IPS DF 6.9 (cell line): ENCODE measurements at regions not wholly inside any gene's neighbourhood (a gene's known extent, or its start where the extent isn't known, plus 50 kb on each side); places are given as distances from the start of the nearest gene placed in this dataset.

ENCODE experiments used
- DNase-seq: peaks from one replicate; pipeline ENCODE4 v3.0.0-alpha.2; 2013; ENCODE audit warnings: low read depth, low spot score
- H3K27ac ChIP-seq: one replicate; pipeline ENCODE4 v1.5.1; 2013; ENCODE audit warnings: low read length, control low read depth
- H3K27me3 ChIP-seq: 2 replicates; pipeline ENCODE4 v1.6.1; 2013; ENCODE audit warnings: mild to moderate bottlenecking, low read length; ENCODE audit not compliant: control insufficient read depth, insufficient read depth
- H3K36me3 ChIP-seq: 2 replicates; pipeline ENCODE4 v1.6.1; 2013; ENCODE audit warnings: low read length; ENCODE audit not compliant: control insufficient read depth, insufficient read depth
- H3K4me1 ChIP-seq: 2 replicates; pipeline ENCODE4 v1.6.1; 2013; ENCODE audit warnings: low read length; ENCODE audit not compliant: control insufficient read depth, insufficient read depth
- H3K4me3 ChIP-seq: 2 replicates; pipeline ENCODE4 v1.5.1; 2013; ENCODE audit warnings: mild to moderate bottlenecking, low read length
- H3K9me3 ChIP-seq: 2 replicates; pipeline ENCODE4 v1.6.1; 2013; ENCODE audit warnings: low read length, inconsistent platforms; ENCODE audit not compliant: control insufficient read depth, insufficient read depth
- WGBS: extraction: QIAGEN DNeasy Blood & Tissue Kit; methylation state at CpG from one replicate; pipeline ENCODE4 v1.1.7; 2013; ENCODE audit warnings: mixed read lengths, missing lambda C conversion rate; ENCODE audit not compliant: insufficient read length, insufficient coverage; 5-methylcytosine and 5-hydroxymethylcytosine counted together

GRCh38 chr11:127252321-127252720 lies 251.8 kb upstream of the KIRREL3 start:
- Histone ChIP-seq H3K9me3 (no peaks in the 10 kb centered on the region; the same call in 1 of the 2 replicates), H3K4me3 (no peak overlapping the region), H3K27me3 (no peaks in the 10 kb centered on the region), H3K27ac (no peak overlapping the region), H3K4me1 (no peaks in the 10 kb centered on the region), H3K36me3 (no peaks in the 10 kb centered on the region)
- no peak for DNase-seq
- no CpG with 5 or more reads among the region's 3 CpGs for WGBS

- Histone ChIP-seq H3K36me3 (no peaks in the 10 kb centered on the region), H3K4me1 (peaks cover 1% of the 10 kb centered on the region; the same call in 1 of the 2 replicates), H3K4me3 (no peak overlapping the region), H3K9me3 (no peaks in the 10 kb centered on the region), H3K27ac (no peak overlapping the region), H3K27me3 (no peaks in the 10 kb centered on the region)
- DNase-seq: no peak
- WGBS: no CpG with 5 or more reads among the region's 4 CpGs
Observed at GRCh38 chr11:127249576-127249975, 249.0 kb upstream of the KIRREL3 start.

- Histone ChIP-seq H3K4me1 (peaks cover 1% of the 10 kb centered on the region; the same call in 1 of the 2 replicates), H3K4me3 (no peak overlapping the region), H3K27me3 (no peaks in the 10 kb centered on the region), H3K27ac (no peak overlapping the region), H3K36me3 (no peaks in the 10 kb centered on the region), H3K9me3 (no peaks in the 10 kb centered on the region)
- no CpG with 5 or more reads among the region's 3 CpGs for WGBS
- DNase-seq: no peak
Observed at GRCh38 chr11:127248476-127248875, 247.9 kb upstream of the KIRREL3 start.

DNA sequence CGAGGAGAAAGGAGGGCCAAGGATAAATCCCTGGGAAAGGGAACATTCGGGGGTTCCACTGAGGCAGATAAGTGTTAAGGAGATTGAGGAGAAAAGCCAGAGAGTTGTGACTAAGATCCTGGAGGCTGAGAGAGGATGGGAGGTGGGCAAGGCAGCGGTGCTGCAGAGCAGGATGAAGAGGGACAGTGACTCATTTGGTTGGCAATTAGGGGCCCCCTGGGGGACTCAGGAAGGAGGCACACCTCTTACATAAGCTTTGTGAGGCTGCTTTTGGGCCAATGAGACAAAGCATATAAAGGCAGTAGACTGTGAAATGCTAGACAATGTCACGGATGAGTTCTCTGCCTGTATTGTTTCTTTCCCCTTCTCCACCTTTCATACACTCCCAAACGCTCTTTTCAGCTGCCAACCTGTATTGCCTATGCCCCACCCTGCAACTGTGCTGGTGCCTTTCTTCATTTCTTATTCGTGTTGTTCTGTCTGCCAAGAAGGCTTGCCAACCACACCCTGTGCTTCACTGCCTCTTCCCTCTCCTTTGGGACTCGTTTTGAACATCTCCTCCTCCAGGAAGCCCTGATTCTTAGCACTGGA lies 246.8 kb upstream of the KIRREL3 start:
- DNase-seq: no peak
- Histone ChIP-seq H3K4me1 (peaks cover 1% of the 10 kb centered on the region; the same call in 1 of the 2 replicates), H3K4me3 (no peak overlapping the region), H3K9me3 (no peaks in the 10 kb centered on the region), H3K36me3 (no peaks in the 10 kb centered on the region), H3K27me3 (no peaks in the 10 kb centered on the region), H3K27ac (no peak overlapping the region)
- no CpG with 5 or more reads among the region's 7 CpGs for WGBS

- H3K4me1 ChIP-seq: peaks cover 3% of the 10 kb centered on the region
- no peak for DNase-seq
- no peaks in the 10 kb centered on the region for H3K9me3 ChIP-seq
- no peaks in the 10 kb centered on the region for H3K36me3 ChIP-seq
- H3K4me3 ChIP-seq: no peak overlapping the region
- no CpG with 5 or more reads among the region's 2 CpGs for WGBS
- no peaks in the 10 kb centered on the region for H3K27me3 ChIP-seq
- H3K27ac ChIP-seq: no peak overlapping the region
Observed at GRCh38 chr11:127242676-127243075, 242.1 kb upstream of the KIRREL3 start.

DNA sequence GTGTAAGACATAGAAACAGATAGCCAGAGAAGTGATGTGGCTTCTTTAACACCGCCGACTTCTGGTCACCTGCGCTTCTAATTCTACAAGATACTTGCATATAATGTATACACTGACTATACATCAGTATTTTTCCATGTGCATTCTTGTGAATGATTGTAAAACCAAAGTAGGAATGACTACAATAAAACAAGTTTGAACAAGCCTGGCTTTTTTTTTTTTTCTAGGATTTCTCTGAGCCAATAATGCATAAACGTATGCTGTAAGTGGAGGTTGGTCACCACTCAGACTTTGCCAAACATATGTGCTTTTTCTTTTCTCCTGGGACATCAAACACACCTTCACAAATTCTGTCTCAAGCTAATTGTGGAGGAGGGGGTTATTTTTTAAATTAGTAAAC lies 237.8 kb upstream of the KIRREL3 start:
- no peak for DNase-seq
- H3K27ac ChIP-seq: no peak overlapping the region
- H3K4me1 ChIP-seq: peaks cover 2% of the 10 kb centered on the region; the same call in 1 of the 2 replicates
- H3K27me3 ChIP-seq: no peaks in the 10 kb centered on the region
- no peaks in the 10 kb centered on the region for H3K9me3 ChIP-seq
- WGBS: no CpG with 5 or more reads among the region's 4 CpGs
- no peaks in the 10 kb centered on the region for H3K36me3 ChIP-seq
- no peak overlapping the region for H3K4me3 ChIP-seq

GRCh38 chr11:127236776-127237175 lies 236.2 kb upstream of the KIRREL3 start:
- Histone ChIP-seq H3K27me3 (no peaks in the 10 kb centered on the region), H3K4me3 (no peak overlapping the region), H3K9me3 (no peaks in the 10 kb centered on the region), H3K27ac (no peak overlapping the region), H3K36me3 (no peaks in the 10 kb centered on the region), H3K4me1 (no peaks in the 10 kb centered on the region)
- DNase-seq: no peak
- no CpG with 5 or more reads among the region's 1 CpG for WGBS

DNA sequence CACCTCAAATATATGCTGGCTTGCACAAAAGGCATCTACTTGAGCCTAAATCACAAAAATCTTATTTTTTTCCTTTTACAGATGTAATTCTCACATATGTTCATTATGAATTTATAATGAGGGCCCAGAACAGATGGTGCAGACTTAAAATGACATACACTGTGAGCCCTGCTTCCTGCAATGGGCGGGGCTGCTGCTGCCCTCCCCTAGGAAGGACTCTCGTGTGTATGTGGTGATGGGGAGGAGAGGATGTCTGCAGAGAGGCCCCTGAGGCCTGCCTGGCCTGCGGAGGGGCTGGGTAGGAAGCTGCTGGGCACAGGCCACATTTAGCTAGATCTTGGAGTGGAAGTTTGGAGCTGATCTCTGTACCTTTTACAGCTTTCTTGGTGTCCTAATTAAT lies 233.4 kb upstream of the KIRREL3 start:
- no peaks in the 10 kb centered on the region for H3K9me3 ChIP-seq
- H3K27ac ChIP-seq: no peak overlapping the region
- H3K4me3 ChIP-seq: no peak overlapping the region
- no peaks in the 10 kb centered on the region for H3K36me3 ChIP-seq
- H3K27me3 ChIP-seq: no peaks in the 10 kb centered on the region
- H3K4me1 ChIP-seq: no peaks in the 10 kb centered on the region
- no CpG with 5 or more reads among the region's 3 CpGs for WGBS
- DNase-seq: no peak

DNA sequence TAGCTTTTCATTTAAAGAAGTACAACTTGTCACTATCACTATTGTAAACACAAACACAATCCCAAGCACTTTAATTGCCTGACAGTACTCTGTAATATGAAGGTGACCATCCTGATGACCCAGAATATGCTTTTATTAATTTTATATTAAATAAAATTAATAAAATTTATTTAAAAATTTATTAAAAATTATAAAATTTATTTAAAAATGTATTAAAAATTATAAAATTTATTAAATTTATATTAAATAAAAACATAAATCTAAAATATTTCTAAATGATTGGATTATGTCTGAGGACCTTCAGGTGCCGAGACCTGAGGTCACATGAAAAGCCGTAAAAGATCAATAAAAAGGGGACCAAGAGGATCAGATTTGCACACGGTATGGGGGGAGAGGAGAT lies 229.8 kb upstream of the KIRREL3 start:
- no CpG with 5 or more reads among the region's 3 CpGs for WGBS
- DNase-seq: no peak

GRCh38 chr11:127226949-127227348 lies 226.4 kb upstream of the KIRREL3 start:
- Histone ChIP-seq H3K4me3 (no peak overlapping the region), H3K9me3 (no peaks in the 10 kb centered on the region), H3K36me3 (no peaks in the 10 kb centered on the region), H3K27me3 (no peaks in the 10 kb centered on the region), H3K4me1 (no peaks in the 10 kb centered on the region), H3K27ac (no peak overlapping the region)
- DNase-seq: no peak
- WGBS: no CpG with 5 or more reads among the region's 2 CpGs

More for the DNA sequence above, 229.8 kb upstream of the KIRREL3 start:
- Histone ChIP-seq H3K4me1 (no peaks in the 10 kb centered on the region), H3K27me3 (no peaks in the 10 kb centered on the region), H3K36me3 (no peaks in the 10 kb centered on the region), H3K27ac (no peak overlapping the region), H3K9me3 (no peaks in the 10 kb centered on the region), H3K4me3 (no peak overlapping the region)

GRCh38 chr11:127226380-127226779 lies 225.8 kb upstream of the KIRREL3 start:
- H3K27ac ChIP-seq: no peak overlapping the region
- H3K4me3 ChIP-seq: no peak overlapping the region
- H3K27me3 ChIP-seq: no peaks in the 10 kb centered on the region
- no peaks in the 10 kb centered on the region for H3K36me3 ChIP-seq
- no CpG with 5 or more reads among the region's 1 CpG for WGBS
- no peaks in the 10 kb centered on the region for H3K4me1 ChIP-seq
- no peak for DNase-seq
- no peaks in the 10 kb centered on the region for H3K9me3 ChIP-seq
